GM18520 (cell line): ENCODE measurements at regions not wholly inside any gene's neighbourhood (a gene's known extent, or its start where the extent isn't known, plus 50 kb on each side); places are given as distances from the start of the nearest gene placed in this dataset.

Experiments used
- ATAC-seq: cut with Tn5 transposase; IDR thresholded peaks from one replicate; pipeline ENCODE4 v1.9.1; 2021; ENCODE audit not compliant: unreplicated experiment

GRCh38 chr2:44877417-44877816, 64.1 kb upstream of the SIX3 start:
- ATAC-seq = no peak

GRCh38 chr2:44879269-44880124, 62.0 kb upstream of the SIX3 start:
- ATAC-seq = no peak

- no peak for ATAC-seq
Measured at GRCh38 chr2:44880125-44880483, 61.4 kb upstream of the SIX3 start.

- ATAC-seq = no peak
Measured at GRCh38 chr2:44881856-44882255, 59.6 kb upstream of the SIX3 start.

GRCh38 chr2:44883356-44883755, 58.1 kb upstream of the SIX3 start:
- no peak for ATAC-seq

GRCh38 chr2:44884231-44884630, 57.3 kb upstream of the SIX3 start:
- ATAC-seq = no peak

- ATAC-seq = no peak
Measured at GRCh38 chr2:44884677-44885076, 56.8 kb upstream of the SIX3 start.

GRCh38 chr2:44886414-44886813, 55.1 kb upstream of the SIX3 start:
- ATAC-seq = no peak

GRCh38 chr2:44889096-44889495, 52.4 kb upstream of the SIX3 start:
- no peak for ATAC-seq
